ENCODE measurements at regions not wholly inside any gene's neighbourhood (a gene's known extent, or its start where the extent isn't known, plus 50 kb on each side); places are given as distances from the start of the nearest gene placed in this dataset.

DNA sequence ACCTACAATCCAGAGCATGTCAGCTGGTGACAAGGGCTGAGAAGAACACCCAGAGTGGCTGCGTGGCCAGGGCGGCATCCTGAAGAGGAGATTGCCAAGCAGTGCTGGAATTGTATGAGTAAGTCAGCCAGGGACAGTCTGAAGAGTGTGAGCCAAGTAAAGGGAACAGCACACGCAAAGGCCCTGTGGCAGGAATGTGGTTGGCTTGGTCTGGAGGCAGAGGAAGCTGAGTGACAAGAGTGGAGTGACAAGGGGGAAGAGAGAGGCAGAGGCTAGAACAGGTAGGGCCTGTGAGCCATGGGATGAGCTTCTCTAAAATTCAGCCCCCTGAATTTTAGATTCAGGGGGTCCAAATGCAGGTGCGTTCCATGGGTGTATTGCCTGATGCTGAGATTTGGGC is 53.7 kb upstream of the UQCRFS1 start:
- 36 to 41% methylated on average over 4 of the region's 4 CpGs for WGBS, 2 experiments (ENCODE audit: low coverage in 1 of 2, low lambda C conversion rate in 2 of 2, missing lambda C conversion rate in 2 of 2)
- TF ChIP-seq EZH2 (IDR thresholded peaks at IDR 0.05; ENCODE audit: insufficient read depth, poor library complexity, severe bottlenecking) (no peak), EZH2phosphoT487 (IDR thresholded peaks at IDR 0.05; ENCODE audit: insufficient read depth, low read depth) (no peak)
- no peak overlapping the region for H3K4me2 ChIP-seq (ENCODE audit: unreplicated experiment)
- H3K79me2 ChIP-seq (ENCODE audit: insufficient read depth): no peaks in the 10 kb centered on the region
- no peaks in the 10 kb centered on the region for H4K20me1 ChIP-seq (ENCODE audit: insufficient read depth)
- no peaks in the 10 kb centered on the region for H3K9me3 ChIP-seq (ENCODE audit: low read depth)
- no peak for DNase-seq
- H3K27ac ChIP-seq: no peak overlapping the region
- H3K4me1 ChIP-seq (ENCODE audit: insufficient read depth): no peaks in the 10 kb centered on the region
- H2AFZ ChIP-seq: no peak overlapping the region
- in situ Hi-C loops (cut with MboI): loop anchor here (25.0 kb wide), 1 partner anchor 529 kb away; no protein-coding TSS in a partner anchor
- no peaks in the 10 kb centered on the region for H3F3A ChIP-seq (ENCODE audit: insufficient read depth)
- H3K9me2 ChIP-seq (ENCODE audit: insufficient read depth): no peaks in the 10 kb centered on the region
- no peaks in the 10 kb centered on the region for H3K36me3 ChIP-seq (ENCODE audit: low read depth)
- peaks cover 3% of the 10 kb centered on the region; the same call in 1 of the 2 replicates for H3K27me3 ChIP-seq (replicated peaks; ENCODE audit: insufficient read depth)
- no peak overlapping the region for H3K9ac ChIP-seq
- no peak overlapping the region for H3K4me3 ChIP-seq

DNA sequence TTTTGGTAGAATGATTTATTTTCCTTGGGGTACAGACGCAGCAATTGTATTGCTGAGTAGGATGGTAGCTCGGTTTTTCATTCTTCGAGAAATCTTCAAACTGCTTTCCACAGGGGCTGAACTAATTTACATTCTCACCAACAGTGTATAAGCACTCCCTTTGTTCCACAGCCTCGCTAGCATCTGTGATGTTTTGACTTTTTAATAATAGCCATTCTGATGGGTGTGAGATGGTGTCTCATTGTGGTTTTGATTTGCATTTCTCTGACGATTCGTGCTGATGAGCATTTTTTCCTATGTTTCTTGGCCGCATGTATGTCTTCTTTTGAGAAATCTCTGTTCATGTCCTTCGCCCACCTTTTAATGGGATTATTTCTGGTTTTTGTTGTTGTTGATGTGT is 54.8 kb upstream of the UQCRFS1 start:
- Histone ChIP-seq H3K4me1 (ENCODE audit: insufficient read depth) (no peaks in the 10 kb centered on the region), H4K20me1 (ENCODE audit: insufficient read depth) (no peaks in the 10 kb centered on the region), H3F3A (ENCODE audit: insufficient read depth) (no peaks in the 10 kb centered on the region), H3K4me3 (no peak overlapping the region), H3K36me3 (ENCODE audit: low read depth) (no peaks in the 10 kb centered on the region), H3K79me2 (ENCODE audit: insufficient read depth) (no peaks in the 10 kb centered on the region), H3K27me3 (replicated peaks; ENCODE audit: insufficient read depth) (peaks cover 3% of the 10 kb centered on the region; the same call in 1 of the 2 replicates), H3K4me2 (ENCODE audit: unreplicated experiment) (no peak overlapping the region), H3K27ac (no peak overlapping the region), H3K9me2 (ENCODE audit: insufficient read depth) (no peaks in the 10 kb centered on the region), H3K9me3 (ENCODE audit: low read depth) (no peaks in the 10 kb centered on the region), H3K9ac (no peak overlapping the region), H2AFZ (no peak overlapping the region)
- no peak for TF ChIP-seq EZH2phosphoT487 (IDR thresholded peaks at IDR 0.05; ENCODE audit: insufficient read depth, low read depth)
- no peak for TF ChIP-seq EZH2 (IDR thresholded peaks at IDR 0.05; ENCODE audit: insufficient read depth, poor library complexity, severe bottlenecking)
- in situ Hi-C loops (cut with MboI): loop anchor here (25.0 kb wide), 1 partner anchor 530 kb away; no protein-coding TSS in a partner anchor
- no peak for DNase-seq
- 52 to 54% methylated on average over 8 of the region's 8 CpGs for WGBS, 2 experiments (ENCODE audit: low coverage in 1 of 2, low lambda C conversion rate in 2 of 2, missing lambda C conversion rate in 2 of 2)

DNA sequence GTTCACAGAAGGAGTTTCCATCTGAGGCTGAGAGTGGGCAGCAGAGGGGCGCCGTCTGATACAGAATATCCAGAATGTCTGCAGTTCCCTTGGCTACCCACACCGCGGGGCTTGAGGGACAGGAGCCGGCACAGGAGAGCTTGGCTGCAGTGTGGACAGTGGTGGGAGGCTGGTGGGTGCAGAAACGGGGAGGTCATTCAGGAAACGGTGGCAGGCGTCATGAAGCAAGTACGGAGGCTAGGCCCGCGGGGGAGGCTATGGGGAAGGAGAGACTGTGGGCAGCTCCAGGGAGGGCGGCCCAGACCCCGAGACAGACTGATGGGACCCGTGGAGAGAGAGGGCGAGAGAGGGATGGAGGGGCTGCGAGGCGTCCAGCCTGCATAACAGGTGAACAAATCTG is 55.2 kb upstream of the UQCRFS1 start:
- no peaks in the 10 kb centered on the region for H3K36me3 ChIP-seq (ENCODE audit: low read depth)
- no peaks in the 10 kb centered on the region for H3K79me2 ChIP-seq (ENCODE audit: insufficient read depth)
- no peak overlapping the region for H3K9ac ChIP-seq
- H3K9me2 ChIP-seq (ENCODE audit: insufficient read depth): no peaks in the 10 kb centered on the region
- no peaks in the 10 kb centered on the region for H4K20me1 ChIP-seq (ENCODE audit: insufficient read depth)
- H3K4me2 ChIP-seq (ENCODE audit: unreplicated experiment): no peak overlapping the region
- in situ Hi-C loops (cut with MboI): loop anchor here (25.0 kb wide), 1 partner anchor 531 kb away; no protein-coding TSS in a partner anchor
- H3K27me3 ChIP-seq (replicated peaks; ENCODE audit: insufficient read depth): peaks cover 3% of the 10 kb centered on the region; the same call in 1 of the 2 replicates
- no peak for DNase-seq
- no peak overlapping the region for H2AFZ ChIP-seq
- no peak for TF ChIP-seq EZH2phosphoT487 (IDR thresholded peaks at IDR 0.05; ENCODE audit: insufficient read depth, low read depth)
- no peak for TF ChIP-seq EZH2 (IDR thresholded peaks at IDR 0.05; ENCODE audit: insufficient read depth, poor library complexity, severe bottlenecking)
- no peaks in the 10 kb centered on the region for H3K9me3 ChIP-seq (ENCODE audit: low read depth)
- 70 to 74% methylated on average over 17 of the region's 17 CpGs for WGBS, 2 experiments (ENCODE audit: low coverage in 1 of 2, low lambda C conversion rate in 2 of 2, missing lambda C conversion rate in 2 of 2)
- no peak overlapping the region for H3K27ac ChIP-seq
- H3K4me3 ChIP-seq: no peak overlapping the region
- H3F3A ChIP-seq (ENCODE audit: insufficient read depth): no peaks in the 10 kb centered on the region
- no peaks in the 10 kb centered on the region for H3K4me1 ChIP-seq (ENCODE audit: insufficient read depth)

DNA sequence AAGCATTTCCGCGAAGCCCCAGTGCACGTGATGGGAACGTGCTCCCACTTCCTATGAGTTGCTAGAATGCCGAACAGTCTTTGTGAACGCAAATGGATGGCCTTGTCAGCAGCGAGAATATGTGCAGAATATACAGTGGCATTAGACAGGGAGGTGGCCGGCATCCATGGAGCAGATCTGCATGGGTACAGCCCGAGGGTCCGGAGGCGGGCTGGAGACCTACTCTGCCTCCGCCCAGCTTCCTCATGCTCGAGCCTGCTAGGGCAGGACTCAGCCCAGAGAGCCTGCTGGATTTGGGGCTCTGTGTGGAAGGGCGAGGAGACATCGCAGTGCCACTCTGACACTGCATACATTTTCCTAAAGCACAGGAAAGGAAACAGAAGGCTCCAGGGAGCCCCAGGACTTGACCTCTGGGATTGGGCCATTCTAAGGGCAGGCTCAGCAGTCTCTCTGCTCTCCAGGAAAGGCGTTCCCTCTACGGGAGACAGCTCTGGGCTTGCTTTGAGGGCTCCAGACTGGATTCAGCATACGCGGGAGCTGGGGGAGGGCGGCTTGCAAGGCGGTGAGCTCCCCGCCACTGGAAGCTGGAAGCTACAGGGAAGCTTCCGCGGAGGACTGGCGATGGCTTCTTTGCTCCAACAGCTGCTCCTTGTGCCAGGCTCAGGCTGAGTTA is 55.9 kb upstream of the UQCRFS1 start:
- Histone ChIP-seq H3K9me2 (ENCODE audit: insufficient read depth) (no peaks in the 10 kb centered on the region), H3K9ac (no peak overlapping the region), H3K4me1 (ENCODE audit: insufficient read depth) (no peaks in the 10 kb centered on the region), H3K36me3 (ENCODE audit: low read depth) (no peaks in the 10 kb centered on the region), H2AFZ (no peak overlapping the region), H4K20me1 (ENCODE audit: insufficient read depth) (no peaks in the 10 kb centered on the region), H3K27ac (no peak overlapping the region), H3K4me2 (ENCODE audit: unreplicated experiment) (no peak overlapping the region), H3K79me2 (ENCODE audit: insufficient read depth) (no peaks in the 10 kb centered on the region), H3K4me3 (no peak overlapping the region), H3K9me3 (ENCODE audit: low read depth) (no peaks in the 10 kb centered on the region), H3F3A (ENCODE audit: insufficient read depth) (no peaks in the 10 kb centered on the region), H3K27me3 (replicated peaks; ENCODE audit: insufficient read depth) (peaks cover 3% of the 10 kb centered on the region; the same call in 1 of the 2 replicates)
- 18 to 22% methylated on average over 25 of the region's 25 CpGs for WGBS, 2 experiments (ENCODE audit: low coverage in 1 of 2, low lambda C conversion rate in 2 of 2, missing lambda C conversion rate in 2 of 2)
- TF ChIP-seq EZH2phosphoT487 (IDR thresholded peaks at IDR 0.05; ENCODE audit: insufficient read depth, low read depth): no peak
- no peak for TF ChIP-seq EZH2 (IDR thresholded peaks at IDR 0.05; ENCODE audit: insufficient read depth, poor library complexity, severe bottlenecking)
- in situ Hi-C loops (cut with MboI): loop anchor here (25.0 kb wide), 1 partner anchor 532 kb away; no protein-coding TSS in a partner anchor
- DNase-seq: no peak
